GM10266 (cell line): ENCODE measurements at regions not wholly inside any gene's neighbourhood (a gene's known extent, or its start where the extent isn't known, plus 50 kb on each side); places are given as distances from the start of the nearest gene placed in this dataset.

Experiments used
- DNase-seq: peaks from one replicate; pipeline ENCODE4 v3.0.0; 2012; ENCODE audit errors: extremely low spot score
- TF ChIP-seq, protein P1 (sequence below): IDR thresholded peaks from 2 replicates; pipeline ENCODE4 v1.5.1; 2012; ENCODE audit warnings: mild to moderate bottlenecking, low read depth; ENCODE audit not compliant: control insufficient read depth, insufficient read depth; ENCODE audit errors: missing control alignments

DNA sequence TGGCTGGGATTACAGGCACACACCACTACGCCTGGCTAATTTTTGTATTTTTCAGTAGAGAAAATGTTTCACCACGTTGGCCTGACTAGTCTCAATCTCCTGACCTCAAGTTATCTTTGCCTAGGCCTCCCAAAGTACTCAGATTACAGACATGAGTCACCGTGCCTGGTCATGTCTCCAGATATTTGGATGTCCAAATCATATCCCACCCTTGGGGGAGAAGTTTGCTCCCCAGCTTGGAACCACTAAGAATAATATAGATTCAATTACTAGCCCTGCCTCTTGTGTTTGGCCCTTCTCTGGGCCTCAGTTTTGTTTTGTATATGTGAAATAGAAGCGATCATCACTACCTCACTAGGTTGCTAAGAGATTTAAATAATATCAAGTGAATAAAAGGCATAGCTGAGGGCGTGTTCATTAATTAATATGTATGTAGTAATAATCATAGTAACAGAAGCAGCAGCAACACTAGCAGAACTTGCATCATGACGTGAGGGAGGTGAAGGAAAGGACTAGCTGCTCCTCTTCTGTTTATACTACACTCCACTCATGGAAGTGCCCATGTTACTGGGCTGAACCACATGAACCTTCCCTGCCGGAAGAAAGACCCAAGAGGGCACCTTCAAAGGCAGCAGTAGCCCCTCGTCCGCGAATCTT is 253.6 kb upstream of the XYLT1 start:
- TF ChIP-seq, protein P1, sequence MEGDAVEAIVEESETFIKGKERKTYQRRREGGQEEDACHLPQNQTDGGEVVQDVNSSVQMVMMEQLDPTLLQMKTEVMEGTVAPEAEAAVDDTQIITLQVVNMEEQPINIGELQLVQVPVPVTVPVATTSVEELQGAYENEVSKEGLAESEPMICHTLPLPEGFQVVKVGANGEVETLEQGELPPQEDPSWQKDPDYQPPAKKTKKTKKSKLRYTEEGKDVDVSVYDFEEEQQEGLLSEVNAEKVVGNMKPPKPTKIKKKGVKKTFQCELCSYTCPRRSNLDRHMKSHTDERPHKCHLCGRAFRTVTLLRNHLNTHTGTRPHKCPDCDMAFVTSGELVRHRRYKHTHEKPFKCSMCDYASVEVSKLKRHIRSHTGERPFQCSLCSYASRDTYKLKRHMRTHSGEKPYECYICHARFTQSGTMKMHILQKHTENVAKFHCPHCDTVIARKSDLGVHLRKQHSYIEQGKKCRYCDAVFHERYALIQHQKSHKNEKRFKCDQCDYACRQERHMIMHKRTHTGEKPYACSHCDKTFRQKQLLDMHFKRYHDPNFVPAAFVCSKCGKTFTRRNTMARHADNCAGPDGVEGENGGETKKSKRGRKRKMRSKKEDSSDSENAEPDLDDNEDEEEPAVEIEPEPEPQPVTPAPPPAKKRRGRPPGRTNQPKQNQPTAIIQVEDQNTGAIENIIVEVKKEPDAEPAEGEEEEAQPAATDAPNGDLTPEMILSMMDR, result no peak
- no peak for DNase-seq

DNA sequence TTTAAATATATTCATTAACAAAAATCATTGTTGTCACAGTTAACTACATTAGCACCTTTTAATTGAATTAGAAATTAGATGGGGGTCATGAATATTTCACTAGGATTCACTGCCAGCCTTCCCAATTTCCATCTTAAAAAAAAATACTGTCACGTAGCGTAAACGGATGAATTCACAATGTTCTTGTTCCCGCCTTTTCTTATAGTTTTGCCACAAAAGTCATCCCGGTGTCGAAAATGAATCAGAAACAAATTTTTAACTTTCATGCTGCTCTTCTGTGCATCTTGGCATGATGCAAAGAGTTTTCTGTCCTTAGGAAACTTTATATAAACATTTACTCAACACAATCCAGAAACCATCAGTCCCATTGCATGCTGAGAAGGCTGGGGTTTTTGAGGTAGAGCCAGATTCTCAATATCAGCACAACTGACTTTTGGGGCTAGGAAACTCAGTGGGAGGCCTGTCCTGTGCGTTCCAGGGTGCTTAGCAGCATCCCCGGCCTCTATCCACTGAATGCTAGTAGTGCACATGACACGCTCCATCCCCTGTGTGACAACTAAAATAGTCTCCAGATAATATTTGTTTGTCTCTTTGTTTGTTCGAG is 252.9 kb upstream of the XYLT1 start:
- DNase-seq, result no peak
- TF ChIP-seq, protein P1, result no peak

DNA sequence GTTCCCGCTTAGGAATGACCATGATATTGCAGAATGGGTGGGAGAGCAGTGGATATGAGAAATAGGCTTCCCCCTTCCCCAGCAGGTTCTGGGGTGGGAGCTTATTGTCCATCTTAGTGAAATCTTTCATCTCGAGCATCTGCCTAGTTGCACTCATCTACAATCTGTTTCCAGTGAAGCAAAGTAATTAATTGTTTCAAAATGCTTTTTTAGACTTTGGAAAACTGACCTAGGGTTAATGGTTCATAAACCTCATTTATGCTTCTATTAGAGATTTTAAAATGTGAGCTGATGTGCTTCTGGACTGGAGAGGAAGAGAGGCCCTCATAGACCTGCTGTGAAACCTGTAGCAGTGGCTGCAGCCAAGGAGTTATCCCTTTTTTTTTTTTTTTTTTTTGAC is 247.7 kb upstream of the XYLT1 start:
- DNase-seq, result no peak

DNA sequence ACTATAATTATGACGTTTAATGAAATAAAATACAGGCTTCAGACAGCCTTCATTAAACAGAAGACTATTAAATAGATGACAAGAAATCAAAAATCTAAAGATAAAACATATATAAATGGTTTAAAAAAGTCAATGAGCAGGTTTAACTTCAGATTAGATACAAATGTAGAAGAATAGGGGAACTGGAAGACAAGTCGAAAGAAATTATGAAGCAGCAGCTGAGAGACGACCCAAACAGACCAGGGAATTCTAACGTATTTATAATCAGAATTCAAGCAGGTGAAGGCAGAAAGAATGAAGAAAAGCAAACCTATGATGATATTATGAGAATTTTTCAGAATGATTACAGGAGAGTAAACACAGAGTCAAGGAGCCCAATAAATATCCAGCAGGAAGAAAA is 235.1 kb upstream of the XYLT1 start:
- DNase-seq, result no peak
- TF ChIP-seq, protein P1, result no peak

More for the DNA sequence above, 247.7 kb upstream of the XYLT1 start:
- TF ChIP-seq, protein P1, result no peak

DNA sequence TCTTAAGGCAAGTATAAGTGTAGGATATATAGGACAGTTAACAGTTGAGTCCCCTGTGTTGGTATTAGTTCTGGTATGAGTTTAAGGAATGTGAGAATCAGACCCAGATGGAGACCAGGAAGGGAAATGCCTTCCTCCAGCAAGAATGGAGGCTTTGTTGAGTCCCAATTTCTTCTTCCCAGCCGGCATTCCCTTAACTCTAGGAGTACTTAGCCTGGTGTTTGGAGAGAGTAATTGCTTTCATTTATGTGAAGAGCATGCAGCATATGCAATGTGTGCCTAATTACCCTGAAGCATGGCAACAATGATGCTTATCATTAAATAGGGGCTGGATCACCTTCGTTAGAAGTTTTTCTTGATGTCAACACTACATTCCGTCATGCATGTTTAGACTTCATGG is 225.9 kb upstream of the XYLT1 start:
- TF ChIP-seq, protein P1, result no peak
- DNase-seq, result no peak

DNA sequence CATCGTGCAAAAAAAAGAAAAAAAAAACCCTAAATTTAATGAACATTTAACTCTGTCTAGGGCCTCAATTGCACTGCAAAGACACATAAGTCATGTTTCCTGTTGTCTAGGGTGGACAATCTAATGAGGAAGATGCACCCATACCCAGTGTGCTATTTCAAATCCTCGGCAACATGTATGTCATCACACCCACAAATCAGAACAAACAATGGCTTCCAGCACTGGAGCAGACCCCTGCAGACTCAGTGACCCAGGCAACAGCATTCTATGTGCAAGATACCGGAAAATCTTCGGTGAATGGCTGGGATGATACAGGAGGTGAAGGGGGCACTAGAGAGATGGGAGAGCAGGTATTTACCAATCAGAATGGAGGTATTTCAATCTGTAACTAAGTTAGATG is 221.7 kb upstream of the XYLT1 start:
- TF ChIP-seq, protein P1, result no peak
- DNase-seq, result no peak

DNA sequence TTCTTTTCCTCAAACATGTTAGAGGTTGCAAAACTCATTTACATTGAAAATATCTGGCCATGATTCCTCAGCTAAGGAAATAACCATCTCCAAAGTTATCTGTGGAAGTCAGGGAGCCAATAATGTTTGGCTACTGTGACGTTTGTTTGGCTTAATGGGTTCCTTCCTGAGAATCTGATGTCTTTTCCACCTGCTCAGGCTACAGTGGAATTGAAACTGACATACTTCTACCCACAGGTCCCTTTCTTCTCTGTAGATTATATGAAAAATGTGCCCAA is 221.1 kb upstream of the XYLT1 start:
- TF ChIP-seq, protein P1, result no peak
- no peak for DNase-seq
